Mesenchymal stem cell (in vitro differentiated cells and primary cell): ENCODE measurements at regions not wholly inside any gene's neighbourhood (a gene's known extent, or its start where the extent isn't known, plus 50 kb on each side); places are given as distances from the start of the nearest gene placed in this dataset.

Source experiments
- DNase-seq: peaks from one replicate; pipeline ENCODE4 v3.0.0-alpha.2; 2013
- H2AFZ ChIP-seq: one replicate; pipeline ENCODE4 v1.6.1; 2013; ENCODE audit warnings: low read depth, mild to moderate bottlenecking, control low read depth, inconsistent platforms, low read length, moderate library complexity
- H2AK5ac ChIP-seq: 2 replicates; pipeline ENCODE4 v1.6.1; 2013; ENCODE audit warnings: low read length, moderate library complexity, mild to moderate bottlenecking, inconsistent platforms; ENCODE audit not compliant: severe bottlenecking
- H2BK120ac ChIP-seq: one replicate; pipeline ENCODE4 v1.6.1; 2013; ENCODE audit warnings: low read depth, mild to moderate bottlenecking, inconsistent platforms, low read length, moderate library complexity
- H2BK12ac ChIP-seq, 2 experiments: one replicate each; pipeline ENCODE4 v1.6.1; 2013; ENCODE audit warnings: inconsistent platforms in 2 of 2, low read length in 2 of 2, mild to moderate bottlenecking in 2 of 2, moderate library complexity in 2 of 2, control low read depth in 1 of 2
- H2BK15ac ChIP-seq: one replicate; pipeline ENCODE4 v1.6.1; 2013; ENCODE audit warnings: mild to moderate bottlenecking, low read depth, inconsistent platforms; ENCODE audit not compliant: poor library complexity, severe bottlenecking
- H2BK5ac ChIP-seq: 2 replicates; pipeline ENCODE4 v1.6.1; 2013; ENCODE audit warnings: low read depth, mild to moderate bottlenecking, low read length, control low read depth, inconsistent platforms; ENCODE audit not compliant: poor library complexity, severe bottlenecking
- H3K14ac ChIP-seq, 2 experiments: one replicate each; pipeline ENCODE4 v1.6.1; 2013; ENCODE audit warnings: inconsistent platforms in 2 of 2, low read length in 2 of 2, control low read depth in 1 of 2, mild to moderate bottlenecking in 1 of 2, moderate library complexity in 1 of 2
- H3K18ac ChIP-seq, 2 experiments: one replicate each; pipeline ENCODE4 v1.6.1; 2013; ENCODE audit warnings: inconsistent platforms in 2 of 2, low read length in 2 of 2, control low read depth in 1 of 2, low read depth in 1 of 2, mild to moderate bottlenecking in 1 of 2
- H3K23ac ChIP-seq, 2 experiments: one replicate each; pipeline ENCODE4 v1.6.1; 2013; ENCODE audit warnings: inconsistent platforms in 2 of 2, low read length in 2 of 2, mild to moderate bottlenecking in 2 of 2, moderate library complexity in 2 of 2, control low read depth in 1 of 2
- H3K27ac ChIP-seq: 2 replicates; pipeline ENCODE4 v1.5.1; 2013; ENCODE audit warnings: mild to moderate bottlenecking, moderate library complexity, low read length, control low read depth, inconsistent platforms; ENCODE audit not compliant: poor library complexity, severe bottlenecking
- H3K27me3 ChIP-seq, 2 experiments: 2 replicates each; pipeline versions ENCODE4 v1.6.1 to v1.7.0; 2013; ENCODE audit warnings: low read length in 2 of 2, mild to moderate bottlenecking in 2 of 2, moderate library complexity in 2 of 2, control low read depth in 1 of 2, inconsistent platforms in 1 of 2; ENCODE audit not compliant: control insufficient read depth in 1 of 2, insufficient read depth in 1 of 2
- H3K36me3 ChIP-seq, 2 experiments: 2 replicates each; pipeline versions ENCODE4 v1.6.1 to v1.7.0; 2013; ENCODE audit warnings: low read length in 2 of 2, control low read depth in 1 of 2, inconsistent platforms in 1 of 2, low read depth in 1 of 2, mild to moderate bottlenecking in 1 of 2; ENCODE audit not compliant: insufficient read depth in 2 of 2, control insufficient read depth in 1 of 2
- H3K4ac ChIP-seq, 2 experiments: one replicate each; pipeline ENCODE4 v1.6.1; 2013; ENCODE audit warnings: inconsistent platforms in 2 of 2, low read length in 2 of 2, mild to moderate bottlenecking in 2 of 2, moderate library complexity in 2 of 2, control low read depth in 1 of 2, low read depth in 1 of 2
- H3K4me1 ChIP-seq: 2 replicates; pipeline ENCODE4 v1.6.1; 2013; ENCODE audit warnings: low read depth, low read length, control low read depth; ENCODE audit not compliant: control insufficient read depth, insufficient read depth
- H3K4me2 ChIP-seq: 2 replicates; pipeline ENCODE4 v1.6.1; 2013; ENCODE audit warnings: low read length, mild to moderate bottlenecking, inconsistent platforms; ENCODE audit not compliant: poor library complexity, severe bottlenecking
- H3K4me3 ChIP-seq, 2 experiments: 2 replicates each; pipeline versions ENCODE4 v1.5.1 to v1.7.0; 2013; ENCODE audit warnings: low read length in 2 of 2, mild to moderate bottlenecking in 2 of 2, control low read depth in 1 of 2, low read depth in 1 of 2; ENCODE audit not compliant: insufficient read depth in 1 of 2
- H3K79me1 ChIP-seq: replicated peaks from 2 replicates; pipeline ENCODE4 v1.6.1; 2013; ENCODE audit warnings: mild to moderate bottlenecking, control low read depth, low read length, inconsistent platforms; ENCODE audit not compliant: poor library complexity, severe bottlenecking
- H3K9ac ChIP-seq: 2 replicates; pipeline ENCODE4 v1.7.0; 2013; ENCODE audit warnings: mild to moderate bottlenecking, low read length, moderate library complexity
- H3K9me3 ChIP-seq: 2 replicates; pipeline ENCODE4 v1.7.0; 2013; ENCODE audit warnings: mild to moderate bottlenecking, low read length; ENCODE audit not compliant: control insufficient read depth
- H4K8ac ChIP-seq: one replicate; pipeline ENCODE4 v1.6.1; 2013; ENCODE audit warnings: inconsistent platforms, mild to moderate bottlenecking, low read length, moderate library complexity
- H4K91ac ChIP-seq: one replicate; pipeline ENCODE4 v1.6.1; 2013; ENCODE audit warnings: mild to moderate bottlenecking, low read length, inconsistent platforms
- WGBS: methylation state at CpG from one replicate; pipeline ENCODE4 v1.1.7; 2013; ENCODE audit warnings: mixed read lengths; 5-methylcytosine and 5-hydroxymethylcytosine counted together

DNA sequence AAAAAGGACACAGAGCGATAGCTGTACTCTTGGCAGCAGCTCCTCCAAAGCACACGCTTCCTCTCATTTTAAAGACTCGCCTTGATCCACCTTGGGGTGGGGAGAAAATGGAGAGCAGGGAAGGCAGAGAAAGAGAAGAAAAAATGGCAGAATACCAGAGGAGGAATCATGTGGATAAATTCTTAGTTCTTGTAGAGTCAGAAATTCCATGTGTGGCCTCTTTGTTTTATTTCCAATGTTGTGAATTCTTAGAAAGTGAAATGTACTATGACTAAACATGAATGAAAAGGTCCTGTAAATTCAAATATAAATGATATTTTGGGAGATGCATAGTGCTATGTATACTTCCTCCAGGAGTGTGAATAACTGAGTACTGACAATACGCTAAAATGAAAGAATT, 89.7 kb upstream of the SESTD1 start:
- Histone ChIP-seq H2BK120ac (no peak overlapping the region), H2BK5ac (no peak overlapping the region), H3K14ac (no peak overlapping the region), H3K4me3 (no peak overlapping the region), H3K36me3 (no peaks in the 10 kb centered on the region), H3K4ac (no peak overlapping the region), H2AFZ (no peak overlapping the region), H4K8ac (no peak overlapping the region), H3K9me3 (no peaks in the 10 kb centered on the region), H2BK15ac (no peak overlapping the region), H4K91ac (no peak overlapping the region), H3K4me1 (no peaks in the 10 kb centered on the region), H2AK5ac (no peak overlapping the region), H3K27me3 (no peaks in the 10 kb centered on the region), H3K4me2 (no peak overlapping the region), H3K27ac (no peak overlapping the region), H3K18ac (no peak overlapping the region), H3K9ac (no peak overlapping the region), H3K23ac (no peak overlapping the region), H2BK12ac (no peak overlapping the region), H3K79me1 (no peaks in the 10 kb centered on the region)
- 97% methylated on average over 3 of the region's 4 CpGs for WGBS
- DNase-seq: no peak

DNA sequence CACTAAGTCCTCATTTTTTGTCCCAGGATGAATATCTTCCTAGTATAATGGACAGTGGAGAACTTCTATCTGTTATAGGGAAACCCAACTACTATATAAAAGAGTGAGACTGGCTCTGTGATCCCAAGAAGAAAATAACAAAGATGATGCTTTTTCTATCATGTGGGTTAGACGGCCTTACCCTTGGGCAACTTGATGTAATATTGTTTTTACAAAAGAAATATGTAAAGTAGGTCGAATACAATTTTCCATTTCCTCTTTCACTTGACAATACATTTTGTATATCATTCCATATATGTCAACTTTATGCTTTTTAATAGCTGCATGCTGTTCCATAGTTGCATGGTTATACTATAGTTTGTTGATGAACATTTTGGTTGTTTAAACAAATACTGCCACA, 87.5 kb upstream of the SESTD1 start:
- Histone ChIP-seq H2AFZ (no peak overlapping the region), H3K18ac (no peak overlapping the region), H3K14ac (no peak overlapping the region), H2AK5ac (no peak overlapping the region), H2BK15ac (no peak overlapping the region), H2BK12ac (no peak overlapping the region), H3K27me3 (no peaks in the 10 kb centered on the region), H3K23ac (no peak overlapping the region), H3K4me3 (no peak overlapping the region), H3K9ac (no peak overlapping the region), H3K27ac (no peak overlapping the region), H3K4ac (no peak overlapping the region), H4K8ac (no peak overlapping the region), H2BK120ac (no peak overlapping the region), H3K4me2 (no peak overlapping the region), H3K36me3 (no peaks in the 10 kb centered on the region), H2BK5ac (no peak overlapping the region), H3K79me1 (no peaks in the 10 kb centered on the region), H3K4me1 (no peaks in the 10 kb centered on the region), H3K9me3 (no peaks in the 10 kb centered on the region), H4K91ac (no peak overlapping the region)
- WGBS: 80% methylated on average over 1 of the region's 2 CpGs
- DNase-seq: no peak

DNA sequence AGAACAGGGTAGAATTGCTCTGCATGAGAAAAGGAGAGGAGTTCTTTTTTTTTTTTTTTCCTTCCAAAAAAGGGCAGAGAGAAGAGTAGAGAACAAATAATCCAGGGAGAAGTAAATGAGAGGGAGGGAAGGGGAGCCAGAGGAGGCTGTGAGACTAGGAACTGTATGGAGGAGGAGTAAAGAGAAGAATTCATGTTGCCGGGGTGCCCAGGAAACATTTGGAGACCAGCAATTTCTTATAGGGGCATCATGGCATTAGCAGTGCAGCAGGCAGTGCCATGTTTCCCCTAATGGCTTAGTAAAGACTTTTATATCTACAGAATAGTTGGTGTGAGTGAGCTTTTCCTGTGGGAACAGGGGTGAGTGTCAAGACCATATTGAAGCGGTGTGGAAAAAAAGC, 86.4 kb upstream of the SESTD1 start:
- Histone ChIP-seq H3K4ac (no peak overlapping the region), H3K4me2 (no peak overlapping the region), H2AFZ (no peak overlapping the region), H4K91ac (no peak overlapping the region), H3K9me3 (no peaks in the 10 kb centered on the region), H3K18ac (no peak overlapping the region), H2BK5ac (no peak overlapping the region), H3K4me1 (no peaks in the 10 kb centered on the region), H3K27ac (no peak overlapping the region), H2AK5ac (no peak overlapping the region), H4K8ac (no peak overlapping the region), H3K23ac (no peak overlapping the region), H3K14ac (no peak overlapping the region), H3K9ac (no peak overlapping the region), H3K27me3 (no peaks in the 10 kb centered on the region), H2BK15ac (no peak overlapping the region), H3K36me3 (no peaks in the 10 kb centered on the region), H2BK12ac (no peak overlapping the region), H3K79me1 (no peaks in the 10 kb centered on the region), H2BK120ac (no peak overlapping the region), H3K4me3 (no peak overlapping the region)
- DNase-seq: no peak
- 100% methylated on average over 2 of the region's 2 CpGs for WGBS

DNA sequence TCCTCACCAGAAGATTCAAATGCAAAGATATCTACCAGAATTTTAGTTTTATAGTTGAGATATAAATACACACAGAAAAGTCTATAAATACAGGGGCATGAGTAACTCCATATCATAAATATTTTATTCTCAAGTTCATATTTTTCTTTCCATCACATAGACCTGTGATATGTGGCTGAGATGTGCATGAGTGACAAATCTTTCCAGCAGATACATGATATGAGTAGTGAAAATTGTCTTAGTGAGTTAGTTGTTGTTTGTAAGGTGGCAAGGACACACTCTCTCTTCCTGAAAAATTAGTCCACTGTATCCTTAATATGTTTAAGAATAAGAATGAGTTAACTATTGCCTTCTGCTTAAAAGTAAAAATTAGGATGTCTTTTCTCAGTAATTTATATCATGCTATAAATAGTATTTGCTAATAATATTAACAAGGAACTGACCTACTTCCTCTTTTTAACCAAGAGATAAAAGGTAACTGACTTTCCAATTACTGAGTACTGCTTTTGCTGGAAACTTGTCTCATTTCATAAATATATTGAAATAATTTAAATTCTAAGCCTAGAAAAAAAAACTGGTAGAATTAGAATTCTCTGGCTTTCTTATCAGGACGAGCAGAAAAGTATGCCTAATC, 85.2 kb upstream of the SESTD1 start:
- Histone ChIP-seq H2BK12ac (no peak overlapping the region), H2AFZ (no peak overlapping the region), H2BK15ac (no peak overlapping the region), H4K8ac (no peak overlapping the region), H3K9ac (no peak overlapping the region), H3K23ac (no peak overlapping the region), H2BK5ac (no peak overlapping the region), H3K27me3 (no peaks in the 10 kb centered on the region), H3K9me3 (no peaks in the 10 kb centered on the region), H3K4me2 (no peak overlapping the region), H3K18ac (no peak overlapping the region), H3K79me1 (no peaks in the 10 kb centered on the region), H4K91ac (no peak overlapping the region), H3K36me3 (no peaks in the 10 kb centered on the region), H3K4me1 (no peaks in the 10 kb centered on the region), H3K14ac (no peak overlapping the region), H3K27ac (no peak overlapping the region), H3K4me3 (no peak overlapping the region), H3K4ac (no peak overlapping the region), H2AK5ac (no peak overlapping the region), H2BK120ac (no peak overlapping the region)
- no peak for DNase-seq
- 71% methylated on average over 1 of the region's 1 CpG for WGBS
